Tongue (tissue), 1 donor: ENCODE measurements at regions not wholly inside any gene's neighbourhood (a gene's known extent, or its start where the extent isn't known, plus 50 kb on each side); places are given as distances from the start of the nearest gene placed in this dataset.

Experiments
- DNase-seq: peaks from one replicate; pipeline ENCODE4 v3.0.0-alpha.2; 2015

- DNase-seq: peak; percentile 42
Observed at GRCh38 chr4:32180086-32180485, 1459.9 kb downstream of the PCDH7 start.

- no peak for DNase-seq
Observed at GRCh38 chr4:32184186-32184585, 1464.0 kb downstream of the PCDH7 start.

GRCh38 chr4:32189130-32189529 is 1469.0 kb downstream of the PCDH7 start:
- DNase-seq: peak; percentile 9

- DNase-seq: no peak
Observed at GRCh38 chr4:32189788-32190187, 1469.6 kb downstream of the PCDH7 start.

- no peak for DNase-seq
Observed at GRCh38 chr4:32191961-32192360, 1471.8 kb downstream of the PCDH7 start.

GRCh38 chr4:32192363-32192762 is 1472.2 kb downstream of the PCDH7 start:
- DNase-seq: no peak

- no peak for DNase-seq
Observed at GRCh38 chr4:32192991-32193390, 1472.8 kb downstream of the PCDH7 start.

GRCh38 chr4:32196950-32197688 is 1477.0 kb downstream of the PCDH7 start:
- no peak for DNase-seq

GRCh38 chr4:32199639-32200038 is 1479.5 kb downstream of the PCDH7 start:
- no peak for DNase-seq

GRCh38 chr4:32203340-32203739 is 1483.2 kb downstream of the PCDH7 start:
- DNase-seq: no peak

GRCh38 chr4:32206756-32207155 is 1486.6 kb downstream of the PCDH7 start:
- no peak for DNase-seq

GRCh38 chr4:32207456-32207855 is 1487.3 kb downstream of the PCDH7 start:
- no peak for DNase-seq

- no peak for DNase-seq
Observed at GRCh38 chr4:32215277-32215676, 1495.1 kb downstream of the PCDH7 start.

- DNase-seq: no peak
Observed at GRCh38 chr4:32216502-32216901, 1496.3 kb downstream of the PCDH7 start.

GRCh38 chr4:32219306-32220075 is 1499.3 kb downstream of the PCDH7 start:
- DNase-seq: no peak

GRCh38 chr4:32226204-32226603 is 1506.0 kb downstream of the PCDH7 start:
- DNase-seq: no peak

- no peak for DNase-seq
Observed at GRCh38 chr4:32226733-32227132, 1506.6 kb downstream of the PCDH7 start.

- DNase-seq: no peak
Observed at GRCh38 chr4:32243926-32244325, 1523.8 kb downstream of the PCDH7 start.

- no peak for DNase-seq
Observed at GRCh38 chr4:32249040-32249439, 1528.9 kb downstream of the PCDH7 start.

- no peak for DNase-seq
Observed at GRCh38 chr4:32251126-32251525, 1531.0 kb downstream of the PCDH7 start.

GRCh38 chr4:32251926-32252325 is 1531.8 kb downstream of the PCDH7 start:
- no peak for DNase-seq

GRCh38 chr4:32254216-32254615 is 1534.0 kb downstream of the PCDH7 start:
- DNase-seq: no peak

GRCh38 chr4:32258986-32259385 is 1538.8 kb downstream of the PCDH7 start:
- DNase-seq: no peak

GRCh38 chr4:32261196-32261595 is 1541.0 kb downstream of the PCDH7 start:
- no peak for DNase-seq
